ENCODE measurements at regions not wholly inside any gene's neighbourhood (a gene's known extent, or its start where the extent isn't known, plus 50 kb on each side); places are given as distances from the start of the nearest gene placed in this dataset.
"Not testable (repeated sequence)": the region's sequence is repeated elsewhere in the genome, so short reads cannot be mapped to it uniquely, and the experiment has no call there.

GRCh38 chr1:19554090-19554489 lies 68.8 kb upstream of the CAPZB start:
- peaks cover 6% of the 10 kb centered on the region for H3K36me3 Mint-ChIP-seq
- DNase-seq (ENCODE audit: low spot score) = no peak
- H3K4me3 Mint-ChIP-seq = no peak overlapping the region
- no peak overlapping the region for H3K27ac Mint-ChIP-seq
- no peaks in the 10 kb centered on the region for H3K4me1 Mint-ChIP-seq (ENCODE audit: low read depth in 2 of 2)
- ATAC-seq = no peak
- H3K9me3 Mint-ChIP-seq = peaks cover 4% of the 10 kb centered on the region
- H3K27me3 Mint-ChIP-seq = peaks cover 10 to 14% of the 10 kb centered on the region in 2 donors

GRCh38 chr1:19552291-19553010 lies 67.1 kb upstream of the CAPZB start:
- Mint-ChIP-seq H3K27ac (no peak overlapping the region), H3K36me3 (peaks cover 6% of the 10 kb centered on the region)
- ATAC-seq = no peak

GRCh38 chr1:19551837-19552236 lies 66.5 kb upstream of the CAPZB start:
- H3K27ac Mint-ChIP-seq, H3K9me3 Mint-ChIP-seq: not testable (repeated sequence)

More at GRCh38 chr1:19552291-19553010, 67.1 kb upstream of the CAPZB start:
- no peak overlapping the region for H3K4me3 Mint-ChIP-seq
- H3K27me3 Mint-ChIP-seq = peaks cover 3 to 5% of the 10 kb centered on the region in 2 donors
- no peak for DNase-seq (ENCODE audit: low spot score)
- H3K4me1 Mint-ChIP-seq (ENCODE audit: low read depth in 2 of 2) = no peaks in the 10 kb centered on the region
- peaks cover 4% of the 10 kb centered on the region for H3K9me3 Mint-ChIP-seq

GRCh38 chr1:19550437-19550836 lies 65.1 kb upstream of the CAPZB start:
- not testable (repeated sequence) for H3K27ac Mint-ChIP-seq; DNase-seq (ENCODE audit: low spot score); H3K4me3 Mint-ChIP-seq; ATAC-seq; H3K4me1 Mint-ChIP-seq (ENCODE audit: low read depth in 2 of 2)
- peaks cover 17% of the 10 kb centered on the region for H3K36me3 Mint-ChIP-seq
- peaks cover 11% of the 10 kb centered on the region for H3K9me3 Mint-ChIP-seq
- H3K27me3 Mint-ChIP-seq = peaks cover 6 to 15% of the 10 kb centered on the region in 2 donors

More at GRCh38 chr1:19551837-19552236, 66.5 kb upstream of the CAPZB start:
- H3K4me1 Mint-ChIP-seq (ENCODE audit: low read depth in 2 of 2); ATAC-seq; DNase-seq (ENCODE audit: low spot score); H3K4me3 Mint-ChIP-seq; H3K36me3 Mint-ChIP-seq; H3K27me3 Mint-ChIP-seq: not testable (repeated sequence)

- H3K4me3 Mint-ChIP-seq = no peak overlapping the region
- ATAC-seq = no peak
- peaks cover 14 to 22% of the 10 kb centered on the region in 2 donors for H3K27me3 Mint-ChIP-seq
- peaks cover 11% of the 10 kb centered on the region for H3K9me3 Mint-ChIP-seq
- H3K36me3 Mint-ChIP-seq = peaks cover 17% of the 10 kb centered on the region
- no peaks in the 10 kb centered on the region for H3K4me1 Mint-ChIP-seq (ENCODE audit: low read depth in 2 of 2)
- DNase-seq (ENCODE audit: low spot score) = no peak
- H3K27ac Mint-ChIP-seq = no peak overlapping the region
These were observed 62.5 kb upstream of the CAPZB start for GRCh38 chr1:19547814-19548213.

- no peak for ATAC-seq
- H3K27me3 Mint-ChIP-seq = no peaks in the 10 kb centered on the region
- no peak overlapping the region for H3K27ac Mint-ChIP-seq
- DNase-seq (ENCODE audit: low spot score) = no peak
- H3K4me3 Mint-ChIP-seq = no peak overlapping the region
- peaks cover 4% of the 10 kb centered on the region for H3K9me3 Mint-ChIP-seq
- H3K4me1 Mint-ChIP-seq (ENCODE audit: low read depth in 2 of 2) = peaks cover 0 to 5% of the 10 kb centered on the region in 2 donors
- H3K36me3 Mint-ChIP-seq = peaks cover 6% of the 10 kb centered on the region
These were observed 51.2 kb upstream of the CAPZB start for GRCh38 chr1:19536519-19536918.

- Mint-ChIP-seq H3K27me3 (no peaks in the 10 kb centered on the region), H3K4me1 (ENCODE audit: low read depth in 2 of 2) (peaks cover 0 to 5% of the 10 kb centered on the region in 2 donors), H3K27ac (no peak overlapping the region), H3K4me3 (no peak overlapping the region), H3K36me3 (peaks cover 6% of the 10 kb centered on the region), H3K9me3 (peaks cover 4% of the 10 kb centered on the region)
- DNase-seq (ENCODE audit: low spot score) (no peak), ATAC-seq (no peak)
These were observed 49.9 kb upstream of the CAPZB start for GRCh38 chr1:19535214-19535613.

Data from natural killer cell treated with Interleukin-12 subunit alpha and Interleukin-12 subunit beta and Interleukin-15 and Interleukin-18, amount 100 ng/mL, for 72 hours (primary cell).